ENCODE measurements at regions not wholly inside any gene's neighbourhood (a gene's known extent, or its start where the extent isn't known, plus 50 kb on each side); places are given as distances from the start of the nearest gene placed in this dataset.

DNA sequence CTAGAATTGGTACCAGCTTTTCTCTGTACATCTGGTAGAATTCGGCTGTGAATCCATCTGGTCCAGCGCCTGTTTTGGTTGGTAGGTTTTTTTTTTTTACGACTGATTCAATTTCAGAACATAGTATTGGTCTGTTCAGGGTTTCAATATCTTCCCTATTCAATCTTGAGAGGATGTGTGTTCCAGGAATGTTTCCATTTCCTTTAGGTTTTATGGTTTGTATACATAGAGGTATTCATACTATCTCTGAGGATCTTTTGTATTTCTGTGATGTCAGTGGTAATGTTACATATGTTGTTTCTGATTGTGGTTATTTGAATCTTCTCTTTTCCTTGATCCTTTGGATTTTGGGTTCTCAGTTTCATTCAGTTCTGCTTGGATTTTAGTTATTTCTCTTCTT is 172.1 kb upstream of the ITGA4 start:
- no peak overlapping the region for H3K27ac ChIP-seq
- no peak for DNase-seq (ENCODE audit: low read depth, low spot score)

- no peak for DNase-seq (ENCODE audit: low read depth, low spot score)
- no peak overlapping the region for H3K27ac ChIP-seq
These were observed 167.5 kb upstream of the ITGA4 start for GRCh38 chr2:181289698-181290097.

GRCh38 chr2:181290182-181290581 is 167.0 kb upstream of the ITGA4 start:
- no peak for DNase-seq (ENCODE audit: low read depth, low spot score)
- no peak overlapping the region for H3K27ac ChIP-seq

GRCh38 chr2:181294979-181295378 is 162.2 kb upstream of the ITGA4 start:
- H3K27ac ChIP-seq = no peak overlapping the region

DNA sequence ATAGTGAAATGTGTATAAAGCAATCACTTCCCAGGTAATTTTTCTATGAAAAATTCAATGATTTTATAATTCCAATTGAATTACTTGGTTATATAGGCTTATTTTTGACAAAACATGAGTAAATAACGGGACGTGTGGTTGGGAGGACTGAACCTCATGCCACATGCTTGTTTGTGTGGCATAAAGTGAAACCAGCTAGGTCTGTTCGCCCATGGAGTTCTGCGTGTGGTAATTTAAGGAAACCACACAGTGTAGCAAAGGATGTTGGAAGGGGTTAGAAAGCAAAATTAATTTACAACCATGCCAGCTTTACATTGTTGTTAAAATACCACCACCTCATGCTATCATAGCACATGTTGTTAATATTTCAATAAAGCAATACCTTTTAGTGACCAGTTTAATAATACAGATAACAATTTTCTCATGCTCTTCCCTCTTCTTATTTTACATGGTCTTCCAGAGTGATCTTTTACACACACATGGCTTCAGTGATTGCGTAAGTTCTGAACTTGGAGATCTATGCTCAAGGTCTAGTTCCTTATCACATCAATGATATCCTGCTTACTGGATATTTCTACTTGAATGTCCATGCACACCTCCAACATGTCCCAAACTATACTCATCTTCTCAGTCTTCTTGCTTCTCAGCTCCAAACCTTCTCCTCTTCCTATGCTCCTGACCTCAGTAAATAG is 156.4 kb upstream of the ITGA4 start:
- H3K27ac ChIP-seq = no peak overlapping the region
- no peak for DNase-seq (ENCODE audit: low read depth, low spot score)

More at GRCh38 chr2:181294979-181295378, 162.2 kb upstream of the ITGA4 start:
- DNase-seq (ENCODE audit: low read depth, low spot score) = no peak

DNA sequence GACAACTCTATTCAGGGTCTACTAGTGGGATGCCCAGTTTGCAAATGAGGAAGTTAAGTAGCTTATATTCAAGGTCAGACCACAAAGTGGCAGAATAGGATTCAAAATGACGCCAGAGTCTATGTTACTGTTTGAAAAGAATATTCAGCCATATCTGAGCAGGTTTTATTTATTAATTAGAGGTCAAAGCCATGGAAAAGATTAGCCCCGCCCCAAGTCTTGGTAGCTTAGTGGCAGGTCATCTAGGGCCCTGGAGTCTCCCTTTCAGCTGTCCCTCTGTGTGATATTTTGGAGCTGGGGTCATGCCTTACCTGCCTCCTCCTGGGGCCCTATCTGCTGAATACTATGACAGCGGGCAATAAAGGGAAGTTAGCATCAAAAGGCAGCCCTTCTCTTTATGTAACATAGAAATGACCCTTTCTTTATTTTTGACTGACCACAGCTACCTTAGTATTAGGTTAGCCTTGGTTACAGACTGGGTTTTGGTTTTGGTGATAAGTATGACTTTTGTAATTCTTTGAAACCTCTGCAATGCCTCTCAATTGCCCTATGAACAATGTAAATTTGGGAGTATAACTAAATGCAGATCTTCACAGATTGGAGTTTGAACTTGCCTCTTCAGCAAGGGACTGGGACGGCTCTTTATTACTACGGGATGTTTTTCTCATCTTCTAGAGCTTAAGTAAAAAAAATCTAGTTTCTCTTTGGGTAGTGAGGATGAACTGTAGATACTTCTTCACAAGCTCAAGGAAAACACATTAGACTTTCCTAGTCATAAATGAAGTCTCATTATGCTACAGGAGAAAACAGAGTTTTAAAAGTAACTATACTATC is 153.0 kb upstream of the ITGA4 start:
- DNase-seq (ENCODE audit: low read depth, low spot score) = no peak

GRCh38 chr2:181305301-181306123 is 151.7 kb upstream of the ITGA4 start:
- H3K27ac ChIP-seq = no peak overlapping the region
- no peak for DNase-seq (ENCODE audit: low read depth, low spot score)

More for the DNA sequence above, 153.0 kb upstream of the ITGA4 start:
- no peak overlapping the region for H3K27ac ChIP-seq

- DNase-seq (ENCODE audit: low read depth, low spot score) = no peak
- H3K27ac ChIP-seq = no peak overlapping the region
These were observed 150.4 kb upstream of the ITGA4 start for GRCh38 chr2:181306785-181307184.

- DNase-seq (ENCODE audit: low read depth, low spot score) = no peak
- H3K27ac ChIP-seq = no peak overlapping the region
These were observed 149.8 kb upstream of the ITGA4 start for GRCh38 chr2:181307203-181307991.

DNA sequence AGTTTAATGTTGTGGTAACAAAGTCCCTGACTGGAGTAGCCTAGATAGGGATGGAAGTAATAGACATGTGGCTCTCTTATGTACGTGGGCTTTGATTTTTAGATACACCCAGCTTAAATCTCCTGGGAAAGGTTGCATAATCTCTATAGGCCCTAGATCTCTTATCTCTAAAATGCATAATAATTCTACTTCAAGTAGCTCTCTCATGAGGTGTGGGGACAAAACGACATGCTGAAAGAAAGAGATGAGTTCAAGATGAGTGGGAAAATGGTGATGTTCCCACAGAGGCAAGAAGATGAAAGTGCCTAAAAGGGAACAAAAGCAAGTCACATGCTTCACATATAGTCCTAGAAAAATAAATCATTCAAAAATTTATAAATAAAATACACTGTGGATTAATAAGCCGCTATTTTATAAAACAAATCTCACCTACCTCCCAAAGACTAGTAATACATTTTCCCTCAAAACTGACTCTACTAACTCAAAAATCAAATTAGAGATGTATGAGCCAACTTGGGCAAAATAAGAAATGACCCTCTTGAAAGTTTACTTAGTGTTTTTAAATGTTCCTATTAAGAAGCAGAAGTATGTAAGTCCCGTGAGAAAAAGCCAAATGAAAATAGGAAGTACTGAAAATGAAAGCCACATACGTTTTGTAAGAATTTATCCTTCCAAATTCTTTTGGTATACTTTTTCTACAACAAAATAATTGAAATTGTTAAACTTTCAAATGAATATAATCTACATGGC is 148.2 kb upstream of the ITGA4 start:
- no peak overlapping the region for H3K27ac ChIP-seq
- DNase-seq (ENCODE audit: low read depth, low spot score) = no peak

DNA sequence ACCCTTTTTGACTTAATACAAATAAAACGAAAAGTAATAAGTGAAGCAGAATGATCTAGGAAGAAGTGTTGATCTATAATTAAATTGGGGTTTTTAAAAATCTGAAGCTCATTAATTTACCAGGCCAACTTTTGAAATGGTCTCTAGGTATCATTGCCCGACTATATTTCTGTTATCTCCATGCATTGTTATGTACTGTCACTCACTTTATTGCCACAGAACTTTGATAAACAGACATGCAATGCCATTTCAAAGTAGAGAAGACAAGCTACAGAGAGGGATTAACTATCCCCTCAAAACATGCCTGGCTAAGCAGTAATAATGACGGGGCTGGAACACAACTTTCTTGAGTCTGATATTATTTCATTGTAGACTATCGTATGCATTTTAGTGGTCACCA is 147.6 kb upstream of the ITGA4 start:
- H3K27ac ChIP-seq = no peak overlapping the region

DNA sequence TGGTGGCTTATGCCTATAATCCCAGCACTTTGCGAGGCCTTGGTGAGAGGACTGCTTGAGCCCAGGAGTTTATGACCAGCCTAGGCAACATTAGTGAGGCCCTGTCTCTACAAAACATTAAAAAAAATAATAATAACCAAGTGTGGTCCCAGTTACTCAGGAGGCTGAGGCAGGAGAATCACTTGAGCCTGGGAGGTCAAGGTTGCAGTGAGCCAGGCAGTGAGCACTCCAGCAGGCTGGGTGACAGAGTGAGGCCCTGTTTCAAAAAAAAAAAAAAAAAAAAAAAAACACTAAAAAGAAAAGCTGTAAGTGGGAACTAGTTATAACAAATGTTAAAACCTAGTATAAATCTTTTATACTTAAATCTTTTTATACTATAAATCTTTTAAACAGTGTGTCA is 146.2 kb upstream of the ITGA4 start:
- DNase-seq (ENCODE audit: low read depth, low spot score) = no peak
- H3K27ac ChIP-seq = no peak overlapping the region

More for the DNA sequence above, 147.6 kb upstream of the ITGA4 start:
- DNase-seq (ENCODE audit: low read depth, low spot score) = no peak

GRCh38 chr2:181311837-181312236 is 145.3 kb upstream of the ITGA4 start:
- no peak overlapping the region for H3K27ac ChIP-seq

GRCh38 chr2:181312515-181312927 is 144.7 kb upstream of the ITGA4 start:
- DNase-seq (ENCODE audit: low read depth, low spot score) = no peak
- no peak overlapping the region for H3K27ac ChIP-seq

More at GRCh38 chr2:181311837-181312236, 145.3 kb upstream of the ITGA4 start:
- DNase-seq (ENCODE audit: low read depth, low spot score) = no peak

- DNase-seq (ENCODE audit: low read depth, low spot score) = no peak
- no peak overlapping the region for H3K27ac ChIP-seq
These were observed 143.3 kb upstream of the ITGA4 start for GRCh38 chr2:181313845-181314244.

- DNase-seq (ENCODE audit: low read depth, low spot score) = no peak
- H3K27ac ChIP-seq = no peak overlapping the region
These were observed 142.6 kb upstream of the ITGA4 start for GRCh38 chr2:181314551-181314950.

GRCh38 chr2:181317511-181317910 is 139.7 kb upstream of the ITGA4 start:
- no peak for DNase-seq (ENCODE audit: low read depth, low spot score)
- H3K27ac ChIP-seq = no peak overlapping the region

DNA sequence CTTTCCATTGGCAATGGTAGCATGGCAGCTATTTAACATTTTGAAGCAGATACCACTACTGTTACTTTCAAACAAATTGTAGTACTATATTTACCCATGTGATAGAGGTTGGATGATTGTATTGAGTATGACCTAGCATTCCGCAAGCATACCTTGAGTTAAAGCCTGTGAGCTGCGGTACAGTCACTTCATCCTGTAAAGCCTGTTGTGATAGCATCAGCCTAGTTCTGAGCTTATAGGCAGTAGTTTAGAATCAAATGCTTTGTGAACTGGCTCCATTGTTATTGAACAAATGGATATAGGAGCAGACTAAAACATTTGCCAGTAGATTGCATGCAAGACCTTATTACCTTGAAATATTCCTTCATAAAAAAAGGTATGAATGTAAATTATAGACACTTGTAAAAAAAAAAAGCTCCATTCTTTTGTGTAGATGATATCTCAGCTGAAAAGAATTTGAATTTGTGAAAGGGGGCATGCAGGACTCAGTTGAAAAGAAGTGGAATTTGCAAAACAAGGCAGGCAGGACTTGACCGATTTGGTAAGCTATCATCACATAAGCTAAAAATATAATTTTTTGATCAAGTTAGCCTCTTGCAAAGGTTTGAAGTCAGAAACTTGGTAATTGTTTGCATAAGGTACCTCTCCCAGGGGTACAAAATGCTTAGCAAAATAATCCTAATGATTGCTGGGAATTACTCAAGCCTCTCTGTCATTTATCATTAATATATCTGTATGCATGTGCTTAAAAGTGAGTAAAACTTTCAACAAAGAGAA is 138.5 kb upstream of the ITGA4 start:
- DNase-seq (ENCODE audit: low read depth, low spot score) = no peak
- no peak overlapping the region for H3K27ac ChIP-seq

All from epithelial cell of prostate (primary cell).